SK-N-MC (cell line): ENCODE measurements at regions not wholly inside any gene's neighbourhood (a gene's known extent, or its start where the extent isn't known, plus 50 kb on each side); places are given as distances from the start of the nearest gene placed in this dataset.

Experiments
- EZH2 ChIP-seq: fragments of 200-600 bp; sonication (generic); IDR thresholded peaks from one replicate; pipeline ENCODE4 v1.6.1; 2017; ENCODE audit warnings: antibody characterized with exemption
- POLR2AphosphoS5 ChIP-seq: IDR thresholded peaks from 2 replicates; pipeline ENCODE4 v1.6.1; 2012; ENCODE audit warnings: mild to moderate bottlenecking, low read depth, low read length, borderline replicate concordance

DNA sequence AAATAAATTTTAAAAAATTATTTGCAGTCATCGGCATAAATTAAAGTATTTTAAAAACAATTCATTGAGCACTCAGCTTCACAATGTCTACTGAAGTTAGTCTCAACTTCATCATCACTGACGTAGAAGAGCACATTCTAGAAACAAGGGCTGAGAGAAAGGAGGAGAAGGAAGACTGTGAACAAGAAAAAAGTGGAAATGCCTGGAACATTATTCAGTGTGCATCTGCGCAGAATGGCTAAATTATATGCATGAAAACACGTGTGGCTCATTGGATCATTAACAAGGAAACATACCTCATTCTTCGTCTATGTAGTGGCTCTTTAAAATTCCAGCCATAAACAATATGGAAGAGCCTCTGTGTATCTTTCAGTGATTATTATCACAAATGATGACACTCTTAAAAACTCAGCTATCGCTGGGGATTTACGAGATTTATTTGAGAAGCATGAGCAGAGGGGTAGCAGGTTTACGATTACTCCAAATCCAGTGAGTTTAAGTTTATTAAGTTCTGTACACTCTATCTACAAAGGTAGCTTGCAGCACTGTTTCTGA, 404.2 kb upstream of the CDIN1 start:
- no peak for TF ChIP-seq EZH2
- no peak for TF ChIP-seq POLR2AphosphoS5
